Islet precursor cell (in vitro differentiated cells): ENCODE measurements at regions not wholly inside any gene's neighbourhood (a gene's known extent, or its start where the extent isn't known, plus 50 kb on each side); places are given as distances from the start of the nearest gene placed in this dataset.

Experiments used
- DNase-seq: peaks from one replicate; pipeline ENCODE4 v3.0.0-alpha.2; 2018

- DNase-seq: no peak
Observed at GRCh38 chr2:107407017-107407416, 419.7 kb upstream of the RGPD4 start.

- no peak for DNase-seq
Observed at GRCh38 chr2:107407974-107408373, 418.7 kb upstream of the RGPD4 start.

DNA sequence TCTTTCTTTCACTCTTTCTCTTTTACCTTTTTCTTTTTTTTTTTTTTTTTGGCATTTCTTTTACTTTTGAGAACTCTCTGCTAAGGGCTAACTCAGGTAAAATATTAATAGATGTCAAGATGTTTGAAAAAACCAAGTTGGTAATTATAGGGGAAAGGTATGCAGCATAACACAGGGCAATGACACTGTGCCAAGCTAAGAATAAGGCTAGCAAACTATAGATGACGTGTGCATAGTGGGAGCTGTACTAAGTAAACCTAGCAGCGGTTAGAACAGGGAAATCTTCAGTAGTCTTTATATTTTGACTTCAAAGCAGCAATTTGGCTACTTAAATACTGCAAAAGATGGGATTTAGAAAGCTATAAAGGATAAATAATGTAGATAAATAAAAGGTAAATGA is 415.4 kb upstream of the RGPD4 start:
- DNase-seq: no peak

DNA sequence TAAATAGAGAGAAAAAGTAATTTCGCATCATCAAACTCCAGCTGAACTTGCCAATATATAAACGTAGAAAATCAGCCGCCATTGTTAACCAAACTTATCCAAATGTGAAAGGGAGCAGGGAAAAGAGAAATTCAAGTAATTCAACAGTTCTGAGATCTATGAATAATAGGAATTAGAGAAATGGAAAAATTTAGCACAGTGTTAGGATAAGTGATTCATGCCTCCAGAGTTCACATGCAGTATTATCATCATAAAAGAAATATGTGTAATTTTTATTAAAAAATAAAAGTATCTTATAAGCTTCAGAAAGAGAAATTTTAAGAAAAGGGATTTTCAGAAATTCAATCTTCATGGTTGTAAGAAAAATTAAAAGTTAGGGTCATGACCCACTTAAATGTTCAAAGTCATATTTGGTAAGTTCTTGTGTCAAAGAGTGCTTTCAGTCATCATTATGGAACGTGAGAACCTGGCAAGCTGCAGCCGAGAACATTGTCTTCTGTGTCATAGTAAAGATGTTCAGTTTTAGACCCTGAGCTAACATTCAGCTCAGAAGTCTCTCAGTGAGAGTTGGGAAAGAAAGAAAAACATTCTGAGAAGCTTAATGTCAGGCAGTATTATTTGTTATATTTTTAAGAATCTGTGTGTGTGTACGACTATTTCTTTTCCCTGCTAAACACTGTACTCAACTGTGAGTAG is 414.3 kb upstream of the RGPD4 start:
- DNase-seq: no peak

- DNase-seq: no peak
Observed at GRCh38 chr2:107412981-107413380, 413.7 kb upstream of the RGPD4 start.

- no peak for DNase-seq
Observed at GRCh38 chr2:107414376-107414775, 412.3 kb upstream of the RGPD4 start.

- DNase-seq: no peak
Observed at GRCh38 chr2:107418708-107419107, 408.0 kb upstream of the RGPD4 start.

DNA sequence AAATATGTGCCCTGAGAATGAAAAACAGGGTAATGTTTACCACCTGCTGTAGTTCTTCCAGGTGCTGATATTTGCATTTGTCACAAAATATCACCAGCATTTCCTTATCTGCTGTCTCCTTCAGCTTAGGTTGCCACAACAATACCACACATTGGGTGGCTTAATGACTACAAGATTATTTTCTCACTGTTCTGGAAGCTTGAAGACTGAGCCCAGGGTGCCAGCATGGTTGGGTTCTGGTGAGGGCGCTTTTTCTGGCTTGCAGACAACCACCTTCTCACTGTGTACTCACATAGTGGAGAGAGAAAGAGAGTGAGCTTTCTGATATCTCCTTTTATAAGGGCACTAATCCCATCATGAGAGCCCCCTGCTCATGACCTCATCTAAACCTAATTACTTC is 407.5 kb upstream of the RGPD4 start:
- no peak for DNase-seq

DNA sequence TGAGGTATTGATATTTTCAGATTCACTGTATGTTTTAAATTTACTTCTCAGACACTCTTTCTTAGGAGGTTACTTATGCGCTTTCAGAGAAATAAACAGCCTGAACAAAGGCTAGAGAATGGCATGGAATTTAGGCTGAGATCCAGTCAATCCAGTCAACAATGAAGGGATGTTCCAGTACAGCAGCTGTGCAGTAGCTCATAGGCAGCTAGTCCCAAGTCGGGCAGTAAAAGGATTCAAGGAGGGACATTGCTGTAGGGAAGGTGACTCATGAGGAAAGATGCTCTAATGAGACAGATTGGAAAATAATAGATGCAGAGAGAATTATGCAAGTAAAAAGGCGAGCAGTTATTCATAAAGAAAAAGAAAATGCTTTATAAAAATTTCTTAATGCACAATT is 397.9 kb upstream of the RGPD4 start:
- DNase-seq: no peak

DNA sequence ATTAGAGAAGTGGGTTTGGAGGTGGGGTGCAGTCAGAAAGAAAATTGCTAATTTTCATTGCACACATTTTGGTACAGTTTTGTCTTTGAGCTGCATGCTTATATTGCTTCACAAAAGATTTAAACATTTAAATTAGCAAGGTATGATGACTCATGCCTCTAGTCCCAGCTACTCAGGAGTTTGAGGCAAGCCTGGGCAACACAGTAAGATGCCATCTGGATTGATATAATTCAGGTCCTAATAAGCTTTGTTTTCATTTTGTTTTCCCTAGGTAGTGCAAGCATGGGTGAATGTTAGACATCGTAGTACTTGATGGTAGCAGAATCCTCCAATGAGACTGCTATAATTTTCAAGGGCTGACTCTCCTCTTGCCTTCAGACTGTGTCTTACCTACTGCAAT is 396.7 kb upstream of the RGPD4 start:
- DNase-seq: no peak

DNA sequence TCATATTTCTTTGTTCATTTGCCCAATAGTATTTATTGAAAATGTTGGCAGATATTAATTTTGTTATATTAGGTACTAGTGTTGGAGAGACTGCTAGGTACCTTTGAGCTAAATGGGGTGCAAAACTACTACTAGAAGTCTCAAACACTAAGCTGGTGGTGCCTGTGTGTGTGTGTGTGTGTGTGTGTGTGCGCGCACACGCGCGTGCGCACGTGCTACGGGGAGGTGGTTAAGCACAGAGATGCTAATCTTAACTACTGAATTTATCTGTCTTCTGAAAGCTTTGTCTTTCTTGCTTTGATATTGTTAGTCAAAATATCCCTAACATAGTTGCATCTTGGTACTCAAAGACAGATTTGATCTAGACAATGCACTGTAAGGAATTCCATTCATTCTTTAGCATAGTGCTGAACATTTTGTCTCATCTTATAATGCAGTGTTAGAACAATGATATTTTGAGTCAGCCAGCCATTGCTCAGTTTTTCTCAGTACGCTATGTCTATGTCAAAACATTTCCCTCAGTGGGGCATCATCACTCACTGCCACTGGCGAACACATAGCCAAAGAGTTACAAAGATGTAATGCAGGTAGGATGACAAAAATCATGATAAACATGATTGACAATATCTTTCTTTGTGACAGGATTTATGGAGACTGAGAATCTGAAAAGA is 396.0 kb upstream of the RGPD4 start:
- DNase-seq: no peak

DNA sequence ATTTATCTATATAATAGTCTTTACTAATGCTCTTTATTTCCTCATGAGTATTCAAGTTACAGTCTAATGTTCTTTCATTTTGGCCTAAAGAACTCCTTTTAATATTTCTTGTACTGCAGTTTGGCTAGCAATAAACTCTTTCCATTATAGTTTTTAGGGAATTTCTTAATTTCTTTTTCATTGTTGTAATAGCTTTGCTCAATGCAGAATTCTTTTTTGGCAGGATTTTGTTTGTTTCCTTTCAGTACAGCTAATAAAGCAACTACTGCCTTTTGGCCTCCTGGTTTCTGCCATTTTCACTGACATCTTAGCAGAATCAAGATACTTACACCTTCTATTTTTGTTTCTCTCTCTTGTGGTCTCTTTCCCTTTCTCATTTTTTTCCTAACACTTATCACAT is 390.4 kb upstream of the RGPD4 start:
- no peak for DNase-seq

GRCh38 chr2:107437265-107437664 is 389.4 kb upstream of the RGPD4 start:
- no peak for DNase-seq

DNA sequence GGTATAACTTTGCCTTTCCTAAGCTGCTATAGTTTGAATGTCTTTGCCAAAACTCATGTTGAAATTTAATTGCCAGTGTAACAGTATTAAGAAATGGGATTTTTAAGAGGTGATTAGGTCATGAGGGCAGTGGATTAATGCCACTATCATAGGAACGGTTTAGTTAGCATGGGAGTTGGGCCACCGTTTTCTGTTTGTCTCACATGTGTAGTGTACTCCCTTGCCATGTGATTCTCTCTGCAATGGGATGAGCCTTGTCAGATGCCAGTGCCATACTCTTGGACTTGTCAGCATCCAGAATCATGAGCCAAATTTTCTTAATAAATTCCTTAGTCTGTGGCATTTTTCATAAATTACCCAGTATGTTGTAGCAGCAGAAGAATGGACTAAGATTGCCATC is 388.9 kb upstream of the RGPD4 start:
- no peak for DNase-seq

GRCh38 chr2:107448160-107448559 is 378.5 kb upstream of the RGPD4 start:
- no peak for DNase-seq

DNA sequence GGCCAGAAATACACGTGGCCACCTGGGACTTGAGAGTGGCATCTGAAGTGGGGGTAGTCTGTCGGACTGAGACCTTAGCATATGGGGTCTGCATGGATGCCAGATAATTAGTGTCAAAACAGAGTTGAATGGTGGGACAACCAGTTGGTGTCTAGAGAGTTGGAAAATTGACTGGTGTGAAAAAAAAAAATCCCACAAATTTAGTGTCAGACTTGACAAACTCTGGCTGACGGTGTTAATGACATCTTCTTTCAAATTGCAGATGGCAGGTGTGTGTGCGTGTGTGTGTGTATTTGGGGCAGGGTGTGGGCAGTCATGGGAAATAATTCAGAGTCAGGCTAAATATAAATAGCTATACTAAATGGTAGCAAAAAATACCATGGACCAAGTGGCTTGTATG is 365.4 kb upstream of the RGPD4 start:
- DNase-seq: no peak

GRCh38 chr2:107462181-107462580 is 364.5 kb upstream of the RGPD4 start:
- no peak for DNase-seq

DNA sequence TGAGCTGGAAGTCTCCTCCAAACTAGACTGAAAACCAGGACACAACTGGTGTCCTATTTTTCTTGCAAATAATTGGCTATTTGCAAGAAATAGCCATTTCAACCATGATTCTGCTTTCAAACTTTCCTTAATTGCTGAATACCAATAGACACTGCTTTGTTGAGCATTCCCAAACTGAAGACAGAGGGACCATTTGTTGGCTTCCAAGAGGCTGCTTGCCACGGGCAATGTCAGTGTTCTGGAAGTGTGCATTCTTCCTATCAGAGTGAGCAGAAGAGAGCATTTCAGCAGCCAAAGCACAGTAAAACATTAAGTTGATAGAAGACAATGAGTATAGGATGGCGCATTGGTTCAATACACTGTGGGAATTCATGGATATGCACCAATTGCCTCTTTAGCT is 360.5 kb upstream of the RGPD4 start:
- no peak for DNase-seq

DNA sequence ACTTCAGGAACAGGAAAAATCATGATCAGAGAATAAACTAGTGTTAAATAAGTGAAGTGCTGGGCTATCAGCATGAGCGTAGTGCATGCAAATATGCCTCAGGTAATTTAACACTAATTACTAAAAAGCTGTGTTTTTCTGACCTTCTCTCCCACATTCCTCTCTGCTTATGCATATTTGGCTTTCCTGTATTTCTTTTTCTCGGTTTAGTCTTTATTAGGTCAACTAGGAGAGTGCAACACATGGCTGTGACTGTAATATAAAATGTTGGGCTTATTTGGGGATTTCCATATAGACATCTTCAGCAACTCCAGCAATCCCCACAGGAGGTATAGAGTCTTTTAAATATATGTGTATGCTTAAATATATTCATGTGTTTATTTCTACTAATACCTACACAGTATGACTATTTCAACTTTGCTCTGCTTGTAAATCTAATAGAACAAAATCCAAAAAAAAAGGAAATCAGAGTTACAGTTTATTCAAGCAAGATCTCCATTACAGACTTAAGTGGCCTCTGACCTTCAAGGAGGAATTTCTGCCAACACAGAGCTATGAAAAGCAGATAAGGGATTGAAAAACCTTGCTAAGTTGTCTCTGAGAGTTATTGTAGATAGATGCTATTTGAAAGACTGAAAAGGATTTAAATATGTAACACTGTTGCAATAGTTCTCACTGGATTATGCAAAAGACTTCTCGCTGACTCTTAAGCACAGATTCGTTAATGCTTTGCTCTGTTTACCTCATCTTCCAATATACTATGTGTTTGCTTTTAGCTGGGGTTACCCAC is 359.5 kb upstream of the RGPD4 start:
- no peak for DNase-seq

GRCh38 chr2:107469437-107469995 is 357.2 kb upstream of the RGPD4 start:
- DNase-seq: no peak

GRCh38 chr2:107473150-107473549 is 353.5 kb upstream of the RGPD4 start:
- no peak for DNase-seq

- DNase-seq: no peak
Observed at GRCh38 chr2:107475859-107476258, 350.8 kb upstream of the RGPD4 start.

GRCh38 chr2:107502539-107502938 is 324.2 kb upstream of the RGPD4 start:
- no peak for DNase-seq
